ENCODE measurements at regions not wholly inside any gene's neighbourhood (a gene's known extent, or its start where the extent isn't known, plus 50 kb on each side); places are given as distances from the start of the nearest gene placed in this dataset.

GRCh38 chr5:133703935-133704334 lies 91.6 kb upstream of the FSTL4 start:
- TF ChIP-seq, protein P1, sequence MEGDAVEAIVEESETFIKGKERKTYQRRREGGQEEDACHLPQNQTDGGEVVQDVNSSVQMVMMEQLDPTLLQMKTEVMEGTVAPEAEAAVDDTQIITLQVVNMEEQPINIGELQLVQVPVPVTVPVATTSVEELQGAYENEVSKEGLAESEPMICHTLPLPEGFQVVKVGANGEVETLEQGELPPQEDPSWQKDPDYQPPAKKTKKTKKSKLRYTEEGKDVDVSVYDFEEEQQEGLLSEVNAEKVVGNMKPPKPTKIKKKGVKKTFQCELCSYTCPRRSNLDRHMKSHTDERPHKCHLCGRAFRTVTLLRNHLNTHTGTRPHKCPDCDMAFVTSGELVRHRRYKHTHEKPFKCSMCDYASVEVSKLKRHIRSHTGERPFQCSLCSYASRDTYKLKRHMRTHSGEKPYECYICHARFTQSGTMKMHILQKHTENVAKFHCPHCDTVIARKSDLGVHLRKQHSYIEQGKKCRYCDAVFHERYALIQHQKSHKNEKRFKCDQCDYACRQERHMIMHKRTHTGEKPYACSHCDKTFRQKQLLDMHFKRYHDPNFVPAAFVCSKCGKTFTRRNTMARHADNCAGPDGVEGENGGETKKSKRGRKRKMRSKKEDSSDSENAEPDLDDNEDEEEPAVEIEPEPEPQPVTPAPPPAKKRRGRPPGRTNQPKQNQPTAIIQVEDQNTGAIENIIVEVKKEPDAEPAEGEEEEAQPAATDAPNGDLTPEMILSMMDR (conservative IDR thresholded peaks at IDR 0.05; ENCODE audit: low read depth, low read length), result no peak
- TF ChIP-seq EZH2 (IDR thresholded peaks at IDR 0.05; ENCODE audit: low read length, unreplicated experiment), result no peak

Measured in PC-3 (cell line).